SK-N-SH (cell line): ENCODE measurements at regions not wholly inside any gene's neighbourhood (a gene's known extent, or its start where the extent isn't known, plus 50 kb on each side); places are given as distances from the start of the nearest gene placed in this dataset.

Experiments used
- CTCF ChIA-PET: fragments of 300-600, 350-600 bp; formaldehyde crosslinking; extraction: SDS; loops from one replicate; lab custom pipeline; 2021; lab: Yijun Ruan, JAX
- POLR2A ChIA-PET: fragments of 350-600 bp; sonication (Branson Sonifier 250); formaldehyde crosslinking; extraction: SDS; loops from one replicate; lab custom pipeline; 2020; ENCODE audit warnings: antibody characterized with exemption, inconsistent platforms; lab: Yijun Ruan, JAX
- DNase-seq: peaks from one replicate; pipeline ENCODE4 v3.0.0; 2012
- H2AFZ ChIP-seq: fragments of 200-600 bp; sonication (generic); 2 replicates; pipeline ENCODE4 v1.8.1; 2016; ENCODE audit warnings: antibody characterized with exemption, mild to moderate bottlenecking, low read depth
- H3F3A ChIP-seq: fragments of 200-600 bp; sonication (generic); replicated peaks from 2 replicates; pipeline ENCODE3; 2016; ENCODE audit warnings: antibody characterized with exemption, mild to moderate bottlenecking; ENCODE audit not compliant: insufficient read depth
- H3K27ac ChIP-seq, 2 experiments: fragments of 200-500 bp in 1 of 2; fragments of 200-600 bp in 1 of 2; sonication (Bioruptor generic) in 1 of 2; sonication (generic), shearing (Covaris generic) in 1 of 2; 2 replicates each; pipeline versions ENCODE4 v1.5.1 to v1.6.1; 2014 to 2016; ENCODE audit warnings: low read depth in 2 of 2, inconsistent platforms in 1 of 2, low read length in 1 of 2, mild to moderate bottlenecking in 1 of 2, mixed read lengths in 1 of 2
- H3K27me3 ChIP-seq: fragments of 200-600 bp; sonication (generic), shearing (Covaris generic); 2 replicates; pipeline ENCODE4 v1.6.1; 2016; ENCODE audit warnings: mixed run types; ENCODE audit not compliant: insufficient read depth
- H3K36me3 ChIP-seq, 2 experiments: fragments of 200-500 bp in 1 of 2; fragments of 200-600 bp in 1 of 2; sonication (Bioruptor generic) in 1 of 2; sonication (generic) in 1 of 2; replicated peaks in 1 of 2; 2 replicates each; pipeline versions ENCODE3 to v1.5.1; 2014 to 2016; ENCODE audit warnings: low read length in 1 of 2, mild to moderate bottlenecking in 1 of 2; ENCODE audit not compliant: insufficient read depth in 2 of 2, control insufficient read depth in 1 of 2
- H3K4me1 ChIP-seq, 2 experiments: fragments of 200-500 bp in 1 of 2; fragments of 200-600 bp in 1 of 2; sonication (Bioruptor generic) in 1 of 2; sonication (generic), shearing (Covaris generic) in 1 of 2; 2 replicates each; pipeline versions ENCODE4 v1.5.1 to v1.6.1; 2014 to 2016; ENCODE audit warnings: low read depth in 1 of 2, low read length in 1 of 2, mixed run types in 1 of 2; ENCODE audit not compliant: insufficient read depth in 2 of 2, control insufficient read depth in 1 of 2
- H3K4me2 ChIP-seq: fragments of 200-600 bp; sonication (generic), shearing (Covaris generic); 2 replicates; pipeline ENCODE4 v1.6.1; 2017; ENCODE audit warnings: mixed run types
- H3K4me3 ChIP-seq, 2 experiments: fragments of 200-500 bp in 1 of 2; fragments of 200-600 bp in 1 of 2; sonication (Bioruptor generic) in 1 of 2; sonication (generic), shearing (Covaris generic) in 1 of 2; 2 replicates each; pipeline versions ENCODE4 v1.5.1 to v1.8.1; 2014 to 2016; ENCODE audit warnings: low read depth in 2 of 2, inconsistent platforms in 1 of 2, low read length in 1 of 2, mild to moderate bottlenecking in 1 of 2, mixed read lengths in 1 of 2, moderate library complexity in 1 of 2
- H3K79me2 ChIP-seq: fragments of 200-600 bp; sonication (generic); 2 replicates; pipeline ENCODE4 v1.8.1; 2017; ENCODE audit warnings: mild to moderate bottlenecking; ENCODE audit not compliant: insufficient read depth
- H3K9ac ChIP-seq: fragments of 200-600 bp; sonication (generic); 2 replicates; pipeline ENCODE4 v1.6.1; 2017; ENCODE audit warnings: mixed run types
- H3K9me2 ChIP-seq: fragments of 200-600 bp; sonication (generic); 2 replicates; pipeline ENCODE4 v1.6.1; 2017; ENCODE audit warnings: mixed run types
- H3K9me3 ChIP-seq: fragments of 200-600 bp; sonication (generic); 2 replicates; pipeline ENCODE4 v1.6.1; 2017; ENCODE audit warnings: mixed run types, mild to moderate bottlenecking, moderate library complexity
- H4K20me1 ChIP-seq: fragments of 200-600 bp; sonication (generic); 2 replicates; pipeline ENCODE4 v1.6.1; 2017; ENCODE audit warnings: mild to moderate bottlenecking, mixed run types; ENCODE audit not compliant: insufficient read depth
- CHD2 ChIP-seq: fragments of 150-350 bp; IDR thresholded peaks from 2 replicates; pipeline ENCODE4 v1.6.1; 2018; ENCODE audit warnings: low read length; ENCODE audit not compliant: partially characterized antibody
- ELF1 ChIP-seq: IDR thresholded peaks from 2 replicates; pipeline ENCODE4 v1.4.0; 2012
- EP300 ChIP-seq, 2 experiments: IDR thresholded peaks; 2 replicates each; pipeline versions ENCODE4 v1.4.0 to v1.6.1; 2012; ENCODE audit warnings: borderline replicate concordance in 1 of 2, low read depth in 1 of 2, low read length in 1 of 2
- FOSL2 ChIP-seq: IDR thresholded peaks from 2 replicates; pipeline ENCODE4 v1.4.0; 2012; ENCODE audit warnings: low read depth, mild to moderate bottlenecking, moderate library complexity, borderline replicate concordance
- GABPA ChIP-seq: IDR thresholded peaks from 2 replicates; pipeline ENCODE4 v1.4.0; 2012; ENCODE audit warnings: low read depth, mild to moderate bottlenecking
- JUND ChIP-seq: IDR thresholded peaks from 2 replicates; pipeline ENCODE4 v1.4.0; 2012
- NFIC ChIP-seq: IDR thresholded peaks from 2 replicates; pipeline ENCODE4 v1.4.0; 2012; ENCODE audit warnings: borderline replicate concordance
- PBX3 ChIP-seq: IDR thresholded peaks from 2 replicates; pipeline ENCODE4; 2012
- RAD21 ChIP-seq: IDR thresholded peaks from 2 replicates; pipeline ENCODE4 v1.6.1; 2012; ENCODE audit warnings: mild to moderate bottlenecking, low read length
- RXRA ChIP-seq: IDR thresholded peaks from 2 replicates; pipeline ENCODE4 v1.4.0; 2012; ENCODE audit warnings: low read depth, mild to moderate bottlenecking, borderline replicate concordance
- SMC3 ChIP-seq: IDR thresholded peaks from 2 replicates; pipeline ENCODE4 v1.6.1; 2012; ENCODE audit warnings: low read depth, low read length, improper control_type of control experiment
- TAF1 ChIP-seq: IDR thresholded peaks from 2 replicates; pipeline ENCODE4 v1.6.1; 2012; ENCODE audit warnings: low read depth, mild to moderate bottlenecking, low read length, moderate library complexity, borderline replicate concordance
- TCF12 ChIP-seq: IDR thresholded peaks from 2 replicates; pipeline ENCODE4 v1.4.0; 2012
- YY1 ChIP-seq: IDR thresholded peaks from 2 replicates; pipeline ENCODE4 v1.4.0; 2012; ENCODE audit warnings: low read depth, mild to moderate bottlenecking
- WGBS: methylation state at CpG from one replicate; pipeline ENCODE4 v1.1.6; 2017; ENCODE audit warnings: low lambda C conversion rate; 5-methylcytosine and 5-hydroxymethylcytosine counted together
- TF ChIP-seq, protein P1 (sequence below): fragments of 150-350 bp; IDR thresholded peaks from 2 replicates; pipeline ENCODE4 v1.6.1; 2016; ENCODE audit warnings: mild to moderate bottlenecking, low read depth, low read length
- TF ChIP-seq, protein P2 (sequence below): fragments of 150-350 bp; IDR thresholded peaks from 2 replicates; pipeline ENCODE4 v1.6.1; 2017; ENCODE audit warnings: antibody characterized with exemption, low read length, low read depth, borderline replicate concordance
- TF ChIP-seq, protein P3 (sequence below): fragments of 200-600 bp; sonication (generic); IDR thresholded peaks from 2 replicates; pipeline ENCODE4 v1.6.1; 2017; ENCODE audit warnings: antibody characterized with exemption, mild to moderate bottlenecking, moderate library complexity
- TF ChIP-seq, protein P4 (sequence below): IDR thresholded peaks from 2 replicates; pipeline ENCODE4 v1.4.0; 2012; ENCODE audit warnings: low read depth
- TF ChIP-seq, protein P5 (sequence below): IDR thresholded peaks from 2 replicates; pipeline ENCODE4 v1.6.1; 2012; ENCODE audit warnings: mild to moderate bottlenecking, low read depth, low read length, moderate library complexity

GRCh38 chr5:88647901-88648300, 235.1 kb downstream of the MEF2C start:
- Histone ChIP-seq H3K79me2 (no peaks in the 10 kb centered on the region), H3F3A (no peaks in the 10 kb centered on the region), H3K4me3 (no peak overlapping the region), H3K4me1 (no peaks in the 10 kb centered on the region), H3K27ac (no peak overlapping the region), H3K9me3 (no peaks in the 10 kb centered on the region), H2AFZ (no peak overlapping the region), H4K20me1 (no peaks in the 10 kb centered on the region), H3K4me2 (no peak overlapping the region), H3K9ac (no peak overlapping the region), H3K27me3 (peaks cover 5% of the 10 kb centered on the region; the same call in 1 of the 2 replicates), H3K36me3 (no peaks in the 10 kb centered on the region), H3K9me2 (no peaks in the 10 kb centered on the region)
- ChIA-PET CTCF (no interaction called here), POLR2A (no interaction called here)
- no peak for DNase-seq
- 0% methylated on average over 2 of the region's 2 CpGs for WGBS
- TF ChIP-seq GABPA: no peak
- TF ChIP-seq PBX3: no peak
- TF ChIP-seq ELF1: no peak
- TF ChIP-seq SMC3: no peak
- no peak for TF ChIP-seq EP300 (IDR thresholded peaks at IDR 0.05; ENCODE audit: borderline replicate concordance in 1 of 2, low read depth in 1 of 2, low read length in 1 of 2)
- TF ChIP-seq RXRA: no peak
- TF ChIP-seq TAF1: no peak
- TF ChIP-seq JUND: no peak
- TF ChIP-seq, protein P1, sequence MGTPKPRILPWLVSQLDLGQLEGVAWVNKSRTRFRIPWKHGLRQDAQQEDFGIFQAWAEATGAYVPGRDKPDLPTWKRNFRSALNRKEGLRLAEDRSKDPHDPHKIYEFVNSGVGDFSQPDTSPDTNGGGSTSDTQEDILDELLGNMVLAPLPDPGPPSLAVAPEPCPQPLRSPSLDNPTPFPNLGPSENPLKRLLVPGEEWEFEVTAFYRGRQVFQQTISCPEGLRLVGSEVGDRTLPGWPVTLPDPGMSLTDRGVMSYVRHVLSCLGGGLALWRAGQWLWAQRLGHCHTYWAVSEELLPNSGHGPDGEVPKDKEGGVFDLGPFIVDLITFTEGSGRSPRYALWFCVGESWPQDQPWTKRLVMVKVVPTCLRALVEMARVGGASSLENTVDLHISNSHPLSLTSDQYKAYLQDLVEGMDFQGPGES: no peak
- TF ChIP-seq TCF12: no peak
- TF ChIP-seq FOSL2: no peak
- no peak for TF ChIP-seq NFIC
- TF ChIP-seq, protein P2, sequence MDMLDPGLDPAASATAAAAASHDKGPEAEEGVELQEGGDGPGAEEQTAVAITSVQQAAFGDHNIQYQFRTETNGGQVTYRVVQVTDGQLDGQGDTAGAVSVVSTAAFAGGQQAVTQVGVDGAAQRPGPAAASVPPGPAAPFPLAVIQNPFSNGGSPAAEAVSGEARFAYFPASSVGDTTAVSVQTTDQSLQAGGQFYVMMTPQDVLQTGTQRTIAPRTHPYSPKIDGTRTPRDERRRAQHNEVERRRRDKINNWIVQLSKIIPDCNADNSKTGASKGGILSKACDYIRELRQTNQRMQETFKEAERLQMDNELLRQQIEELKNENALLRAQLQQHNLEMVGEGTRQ: no peak

GRCh38 chr5:88646866-88647265, 236.1 kb downstream of the MEF2C start:
- H3K4me2 ChIP-seq: no peak overlapping the region
- H3K9ac ChIP-seq: no peak overlapping the region
- no peaks in the 10 kb centered on the region for H3F3A ChIP-seq
- no peaks in the 10 kb centered on the region for H3K4me1 ChIP-seq
- H2AFZ ChIP-seq: no peak overlapping the region
- H3K27ac ChIP-seq: no peak overlapping the region
- H3K36me3 ChIP-seq: no peaks in the 10 kb centered on the region
- H3K4me3 ChIP-seq: no peak overlapping the region
- DNase-seq: no peak
- WGBS: 5% methylated on average over 1 of the region's 1 CpG
- ChIA-PET CTCF (no interaction called here), POLR2A (no interaction called here)
- no peaks in the 10 kb centered on the region for H3K9me2 ChIP-seq
- no peaks in the 10 kb centered on the region for H3K79me2 ChIP-seq
- H4K20me1 ChIP-seq: no peaks in the 10 kb centered on the region
- no peaks in the 10 kb centered on the region for H3K9me3 ChIP-seq
- H3K27me3 ChIP-seq: 0 out of 2 replicates have a peak, but pooled peaks cover 5% of the 10 kb centered on the region
- TF ChIP-seq YY1 (no peak), CHD2 (no peak), RAD21 (no peak), RXRA (no peak)
- TF ChIP-seq, protein P3, sequence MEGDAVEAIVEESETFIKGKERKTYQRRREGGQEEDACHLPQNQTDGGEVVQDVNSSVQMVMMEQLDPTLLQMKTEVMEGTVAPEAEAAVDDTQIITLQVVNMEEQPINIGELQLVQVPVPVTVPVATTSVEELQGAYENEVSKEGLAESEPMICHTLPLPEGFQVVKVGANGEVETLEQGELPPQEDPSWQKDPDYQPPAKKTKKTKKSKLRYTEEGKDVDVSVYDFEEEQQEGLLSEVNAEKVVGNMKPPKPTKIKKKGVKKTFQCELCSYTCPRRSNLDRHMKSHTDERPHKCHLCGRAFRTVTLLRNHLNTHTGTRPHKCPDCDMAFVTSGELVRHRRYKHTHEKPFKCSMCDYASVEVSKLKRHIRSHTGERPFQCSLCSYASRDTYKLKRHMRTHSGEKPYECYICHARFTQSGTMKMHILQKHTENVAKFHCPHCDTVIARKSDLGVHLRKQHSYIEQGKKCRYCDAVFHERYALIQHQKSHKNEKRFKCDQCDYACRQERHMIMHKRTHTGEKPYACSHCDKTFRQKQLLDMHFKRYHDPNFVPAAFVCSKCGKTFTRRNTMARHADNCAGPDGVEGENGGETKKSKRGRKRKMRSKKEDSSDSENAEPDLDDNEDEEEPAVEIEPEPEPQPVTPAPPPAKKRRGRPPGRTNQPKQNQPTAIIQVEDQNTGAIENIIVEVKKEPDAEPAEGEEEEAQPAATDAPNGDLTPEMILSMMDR: no peak
- TF ChIP-seq, protein P4, sequence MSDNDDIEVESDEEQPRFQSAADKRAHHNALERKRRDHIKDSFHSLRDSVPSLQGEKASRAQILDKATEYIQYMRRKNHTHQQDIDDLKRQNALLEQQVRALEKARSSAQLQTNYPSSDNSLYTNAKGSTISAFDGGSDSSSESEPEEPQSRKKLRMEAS: no peak
- TF ChIP-seq, protein P2: no peak
- TF ChIP-seq, protein P5, sequence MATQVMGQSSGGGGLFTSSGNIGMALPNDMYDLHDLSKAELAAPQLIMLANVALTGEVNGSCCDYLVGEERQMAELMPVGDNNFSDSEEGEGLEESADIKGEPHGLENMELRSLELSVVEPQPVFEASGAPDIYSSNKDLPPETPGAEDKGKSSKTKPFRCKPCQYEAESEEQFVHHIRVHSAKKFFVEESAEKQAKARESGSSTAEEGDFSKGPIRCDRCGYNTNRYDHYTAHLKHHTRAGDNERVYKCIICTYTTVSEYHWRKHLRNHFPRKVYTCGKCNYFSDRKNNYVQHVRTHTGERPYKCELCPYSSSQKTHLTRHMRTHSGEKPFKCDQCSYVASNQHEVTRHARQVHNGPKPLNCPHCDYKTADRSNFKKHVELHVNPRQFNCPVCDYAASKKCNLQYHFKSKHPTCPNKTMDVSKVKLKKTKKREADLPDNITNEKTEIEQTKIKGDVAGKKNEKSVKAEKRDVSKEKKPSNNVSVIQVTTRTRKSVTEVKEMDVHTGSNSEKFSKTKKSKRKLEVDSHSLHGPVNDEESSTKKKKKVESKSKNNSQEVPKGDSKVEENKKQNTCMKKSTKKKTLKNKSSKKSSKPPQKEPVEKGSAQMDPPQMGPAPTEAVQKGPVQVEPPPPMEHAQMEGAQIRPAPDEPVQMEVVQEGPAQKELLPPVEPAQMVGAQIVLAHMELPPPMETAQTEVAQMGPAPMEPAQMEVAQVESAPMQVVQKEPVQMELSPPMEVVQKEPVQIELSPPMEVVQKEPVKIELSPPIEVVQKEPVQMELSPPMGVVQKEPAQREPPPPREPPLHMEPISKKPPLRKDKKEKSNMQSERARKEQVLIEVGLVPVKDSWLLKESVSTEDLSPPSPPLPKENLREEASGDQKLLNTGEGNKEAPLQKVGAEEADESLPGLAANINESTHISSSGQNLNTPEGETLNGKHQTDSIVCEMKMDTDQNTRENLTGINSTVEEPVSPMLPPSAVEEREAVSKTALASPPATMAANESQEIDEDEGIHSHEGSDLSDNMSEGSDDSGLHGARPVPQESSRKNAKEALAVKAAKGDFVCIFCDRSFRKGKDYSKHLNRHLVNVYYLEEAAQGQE: no peak
